HG03469 (cell line): ENCODE measurements at regions not wholly inside any gene's neighbourhood (a gene's known extent, or its start where the extent isn't known, plus 50 kb on each side); places are given as distances from the start of the nearest gene placed in this dataset.
"Not testable (repeated sequence)": the region's sequence is repeated elsewhere in the genome, so short reads cannot be mapped to it uniquely, and the experiment has no call there.

Experiments
- ATAC-seq: cut with Tn5 transposase; IDR thresholded peaks from one replicate; pipeline ENCODE4 v1.9.1; 2021; ENCODE audit warnings: mild to moderate bottlenecking, moderate library complexity, moderate number of reproducible peaks; ENCODE audit not compliant: unreplicated experiment

GRCh38 chr4:160386846-160387245 is 1284.0 kb downstream of the RAPGEF2 start:
- no peak for ATAC-seq

GRCh38 chr4:160399826-160400225 is 1296.9 kb downstream of the RAPGEF2 start:
- ATAC-seq, result no peak

GRCh38 chr4:160403081-160403480 is 1300.2 kb downstream of the RAPGEF2 start:
- no peak for ATAC-seq

GRCh38 chr4:160406263-160406825 is 1303.5 kb downstream of the RAPGEF2 start:
- no peak for ATAC-seq

- ATAC-seq, result no peak
Measured at GRCh38 chr4:160414496-160414895, 1311.6 kb downstream of the RAPGEF2 start.

- no peak for ATAC-seq
Measured at GRCh38 chr4:160423879-160424451, 1321.1 kb downstream of the RAPGEF2 start.

GRCh38 chr4:160426233-160426632 is 1323.4 kb downstream of the RAPGEF2 start:
- no peak for ATAC-seq

- no peak for ATAC-seq
Measured at GRCh38 chr4:160450876-160451275, 1348.0 kb downstream of the RAPGEF2 start.

GRCh38 chr4:160481696-160482690 is 1379.1 kb downstream of the RAPGEF2 start:
- ATAC-seq, result not testable (repeated sequence)

- no peak for ATAC-seq
Measured at GRCh38 chr4:160485071-160485687, 1382.3 kb downstream of the RAPGEF2 start.

GRCh38 chr4:160492181-160492580 is 1389.3 kb downstream of the RAPGEF2 start:
- ATAC-seq, result no peak

- ATAC-seq, result no peak
Measured at GRCh38 chr4:160493206-160493605, 1390.3 kb downstream of the RAPGEF2 start.

GRCh38 chr4:160495356-160495755 is 1392.5 kb downstream of the RAPGEF2 start:
- ATAC-seq, result no peak

GRCh38 chr4:160498211-160498610 is 1395.3 kb downstream of the RAPGEF2 start:
- ATAC-seq, result no peak

GRCh38 chr4:160505724-160506123 is 1402.8 kb downstream of the RAPGEF2 start:
- ATAC-seq, result no peak

GRCh38 chr4:160510928-160511327 is 1408.0 kb downstream of the RAPGEF2 start:
- ATAC-seq, result no peak

- ATAC-seq, result no peak
Measured at GRCh38 chr4:160514126-160514525, 1411.2 kb downstream of the RAPGEF2 start.

GRCh38 chr4:160523231-160523630 is 1420.4 kb downstream of the RAPGEF2 start:
- ATAC-seq, result no peak

- ATAC-seq, result no peak
Measured at GRCh38 chr4:160537681-160538080, 1434.8 kb downstream of the RAPGEF2 start.

GRCh38 chr4:160546201-160546600 is 1443.3 kb downstream of the RAPGEF2 start:
- ATAC-seq, result no peak

GRCh38 chr4:160549951-160550519 is 1447.2 kb downstream of the RAPGEF2 start:
- ATAC-seq, result not testable (repeated sequence)
